ENCODE measurements at regions not wholly inside any gene's neighbourhood (a gene's known extent, or its start where the extent isn't known, plus 50 kb on each side); places are given as distances from the start of the nearest gene placed in this dataset.

- H3K9me3 ChIP-seq (ENCODE audit: severe bottlenecking), result no peaks in the 10 kb centered on the region
- TF ChIP-seq, protein P1, sequence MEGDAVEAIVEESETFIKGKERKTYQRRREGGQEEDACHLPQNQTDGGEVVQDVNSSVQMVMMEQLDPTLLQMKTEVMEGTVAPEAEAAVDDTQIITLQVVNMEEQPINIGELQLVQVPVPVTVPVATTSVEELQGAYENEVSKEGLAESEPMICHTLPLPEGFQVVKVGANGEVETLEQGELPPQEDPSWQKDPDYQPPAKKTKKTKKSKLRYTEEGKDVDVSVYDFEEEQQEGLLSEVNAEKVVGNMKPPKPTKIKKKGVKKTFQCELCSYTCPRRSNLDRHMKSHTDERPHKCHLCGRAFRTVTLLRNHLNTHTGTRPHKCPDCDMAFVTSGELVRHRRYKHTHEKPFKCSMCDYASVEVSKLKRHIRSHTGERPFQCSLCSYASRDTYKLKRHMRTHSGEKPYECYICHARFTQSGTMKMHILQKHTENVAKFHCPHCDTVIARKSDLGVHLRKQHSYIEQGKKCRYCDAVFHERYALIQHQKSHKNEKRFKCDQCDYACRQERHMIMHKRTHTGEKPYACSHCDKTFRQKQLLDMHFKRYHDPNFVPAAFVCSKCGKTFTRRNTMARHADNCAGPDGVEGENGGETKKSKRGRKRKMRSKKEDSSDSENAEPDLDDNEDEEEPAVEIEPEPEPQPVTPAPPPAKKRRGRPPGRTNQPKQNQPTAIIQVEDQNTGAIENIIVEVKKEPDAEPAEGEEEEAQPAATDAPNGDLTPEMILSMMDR (IDR thresholded peaks at IDR 0.05; ENCODE audit: poor library complexity, severe bottlenecking), result no peak
- no peak overlapping the region for H3K4me3 ChIP-seq (ENCODE audit: severe bottlenecking)
- no peaks in the 10 kb centered on the region for H3K36me3 ChIP-seq (ENCODE audit: low read depth)
- no peak overlapping the region for H3K27ac ChIP-seq (ENCODE audit: poor library complexity, severe bottlenecking)
- DNase-seq (ENCODE audit: low spot score) (no peak), ATAC-seq (ENCODE audit: low read depth) (no peak)
- peaks cover 5% of the 10 kb centered on the region for H3K4me1 ChIP-seq (ENCODE audit: insufficient read depth, poor library complexity, severe bottlenecking)
- H3K27me3 ChIP-seq (ENCODE audit: insufficient read depth, poor library complexity, severe bottlenecking), result no peaks in the 10 kb centered on the region
Observed at GRCh38 chr6:140281767-140282166, 907.3 kb upstream of the CITED2 start.

GRCh38 chr6:140281236-140281635 lies 906.8 kb upstream of the CITED2 start:
- TF ChIP-seq, protein P1 (IDR thresholded peaks at IDR 0.05; ENCODE audit: poor library complexity, severe bottlenecking), result no peak
- H3K4me3 ChIP-seq (ENCODE audit: severe bottlenecking), result no peak overlapping the region
- H3K27ac ChIP-seq (ENCODE audit: poor library complexity, severe bottlenecking), result no peak overlapping the region
- H3K9me3 ChIP-seq (ENCODE audit: severe bottlenecking), result no peaks in the 10 kb centered on the region
- DNase-seq (ENCODE audit: low spot score) (no peak), ATAC-seq (ENCODE audit: low read depth) (peak; percentile 90)
- peaks cover 9% of the 10 kb centered on the region for H3K4me1 ChIP-seq (ENCODE audit: insufficient read depth, poor library complexity, severe bottlenecking)
- no peaks in the 10 kb centered on the region for H3K36me3 ChIP-seq (ENCODE audit: low read depth)
- H3K27me3 ChIP-seq (ENCODE audit: insufficient read depth, poor library complexity, severe bottlenecking), result no peaks in the 10 kb centered on the region

DNA sequence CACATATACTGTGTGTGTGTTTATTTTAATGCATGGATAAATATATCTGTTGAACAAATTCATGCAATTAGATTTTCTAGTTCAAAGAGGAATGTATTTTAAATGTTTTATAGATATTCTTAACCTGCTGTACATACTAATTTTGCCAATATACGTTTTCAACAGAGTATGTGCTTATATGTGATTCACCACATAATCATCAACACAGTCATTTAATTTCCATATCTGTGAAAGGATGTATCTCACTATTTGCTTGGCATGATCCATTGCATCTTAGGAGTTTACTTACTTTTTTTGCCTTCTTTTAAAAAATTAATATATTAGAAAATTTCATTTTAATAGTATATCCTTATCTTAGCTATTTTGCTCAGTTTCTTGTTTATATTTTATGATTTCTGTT lies 902.3 kb upstream of the CITED2 start:
- no peak overlapping the region for H3K27ac ChIP-seq (ENCODE audit: poor library complexity, severe bottlenecking)
- no peak for DNase-seq (ENCODE audit: low spot score)
- no peaks in the 10 kb centered on the region for H3K36me3 ChIP-seq (ENCODE audit: low read depth)
- H3K4me3 ChIP-seq (ENCODE audit: severe bottlenecking), result no peak overlapping the region
- no peaks in the 10 kb centered on the region for H3K27me3 ChIP-seq (ENCODE audit: insufficient read depth, poor library complexity, severe bottlenecking)
- H3K9me3 ChIP-seq (ENCODE audit: severe bottlenecking), result no peaks in the 10 kb centered on the region
- H3K4me1 ChIP-seq (ENCODE audit: insufficient read depth, poor library complexity, severe bottlenecking), result peaks cover 10% of the 10 kb centered on the region
- ATAC-seq (ENCODE audit: low read depth), result peak; percentile 62; the same call in 2 of the 3 replicates
- TF ChIP-seq, protein P1 (IDR thresholded peaks at IDR 0.05; ENCODE audit: poor library complexity, severe bottlenecking), result no peak

- Histone ChIP-seq H3K4me3 (ENCODE audit: severe bottlenecking) (no peak overlapping the region), H3K36me3 (ENCODE audit: low read depth) (no peaks in the 10 kb centered on the region), H3K27ac (ENCODE audit: poor library complexity, severe bottlenecking) (no peak overlapping the region), H3K4me1 (ENCODE audit: insufficient read depth, poor library complexity, severe bottlenecking) (peaks cover 7% of the 10 kb centered on the region), H3K27me3 (ENCODE audit: insufficient read depth, poor library complexity, severe bottlenecking) (no peaks in the 10 kb centered on the region), H3K9me3 (ENCODE audit: severe bottlenecking) (no peaks in the 10 kb centered on the region)
- TF ChIP-seq, protein P1 (IDR thresholded peaks at IDR 0.05; ENCODE audit: poor library complexity, severe bottlenecking), result no peak
- DNase-seq (ENCODE audit: low spot score), result no peak
- no peak for ATAC-seq (ENCODE audit: low read depth)
Observed at GRCh38 chr6:140276133-140276532, 901.7 kb upstream of the CITED2 start.

GRCh38 chr6:140275725-140276124 lies 901.3 kb upstream of the CITED2 start:
- ATAC-seq (ENCODE audit: low read depth), result peak; percentile 50; the same call in 1 of the 3 replicates
- H3K9me3 ChIP-seq (ENCODE audit: severe bottlenecking), result no peaks in the 10 kb centered on the region
- DNase-seq (ENCODE audit: low spot score), result no peak

More at GRCh38 chr6:140275725-140276124, 901.3 kb upstream of the CITED2 start:
- Histone ChIP-seq H3K27me3 (ENCODE audit: insufficient read depth, poor library complexity, severe bottlenecking) (no peaks in the 10 kb centered on the region), H3K4me1 (ENCODE audit: insufficient read depth, poor library complexity, severe bottlenecking) (peaks cover 7% of the 10 kb centered on the region), H3K27ac (ENCODE audit: poor library complexity, severe bottlenecking) (no peak overlapping the region), H3K36me3 (ENCODE audit: low read depth) (no peaks in the 10 kb centered on the region), H3K4me3 (ENCODE audit: severe bottlenecking) (no peak overlapping the region)
- TF ChIP-seq, protein P1 (IDR thresholded peaks at IDR 0.05; ENCODE audit: poor library complexity, severe bottlenecking), result no peak

All from RWPE2 (cell line).